WTC11 (cell line): ENCODE measurements at regions not wholly inside any gene's neighbourhood (a gene's known extent, or its start where the extent isn't known, plus 50 kb on each side); places are given as distances from the start of the nearest gene placed in this dataset.

ENCODE experiments used
- ATAC-seq: fragments of 200-7000 bp; cut with Tn5 transposase; 2 replicates; pipeline ENCODE4 v1.10.0; 2021; ENCODE audit warnings: mild to moderate bottlenecking, moderate library complexity
- CTCF ChIA-PET: fragments of 300-600 bp; sonication (Branson Sonifier 250); formaldehyde crosslinking; loops from one replicate; lab custom pipeline; 2021; ENCODE audit warnings: antibody characterized with exemption; lab: Charles Lee
- POLR2A ChIA-PET: fragments of 350-600 bp; sonication (Branson Sonifier 250); formaldehyde crosslinking; loops from one replicate; lab custom pipeline; 2021; ENCODE audit warnings: antibody characterized with exemption; lab: Charles Lee
- DNase-seq: peaks from one replicate; pipeline ENCODE4 v3.0.0; 2021; ENCODE audit warnings: low spot score
- H3K27ac Mint-ChIP-seq: 2 replicates; pipeline ENCODE4 v1.8.0; 2021; ENCODE audit warnings: mixed read lengths
- H3K27me3 Mint-ChIP-seq: 2 replicates; pipeline ENCODE4 v1.8.0; 2021; ENCODE audit warnings: low read depth, mild to moderate bottlenecking, moderate library complexity, mixed read lengths
- H3K36me3 Mint-ChIP-seq: 2 replicates; pipeline ENCODE4 v1.8.0; 2021; ENCODE audit warnings: mixed read lengths
- H3K4me1 Mint-ChIP-seq: 2 replicates; pipeline ENCODE4 v1.8.0; 2022; ENCODE audit warnings: mixed read lengths
- H3K4me3 Mint-ChIP-seq: 2 replicates; pipeline ENCODE4 v1.8.0; 2021; ENCODE audit warnings: mild to moderate bottlenecking, moderate library complexity, mixed read lengths
- H3K9me3 Mint-ChIP-seq: 2 replicates; pipeline ENCODE4 v1.8.0; 2021; ENCODE audit warnings: mixed read lengths
- ESRRA ChIP-seq: sonication (generic); formaldehyde crosslinking; IDR thresholded peaks from 2 replicates; pipeline ENCODE4 v1.8.1; 2022; ENCODE audit warnings: mild to moderate bottlenecking, missing genetic modification reagents, borderline replicate concordance
- FOXP1 ChIP-seq: sonication (generic); formaldehyde crosslinking; IDR thresholded peaks from 2 replicates; pipeline ENCODE4 v1.8.0; 2022; ENCODE audit warnings: missing genetic modification reagents, mild to moderate bottlenecking, moderate library complexity, borderline replicate concordance
- GRHL2 ChIP-seq: fragments of 250-450 bp; sonication (Bioruptor Pico); IDR thresholded peaks from 2 replicates; pipeline ENCODE4 v1.8.0; 2022; ENCODE audit warnings: mild to moderate bottlenecking, moderate library complexity; ENCODE audit not compliant: insufficient replicate concordance, severe bottlenecking
- HMGA2 ChIP-seq: fragments of 250-450 bp; sonication (Bioruptor Pico); IDR thresholded peaks from 2 replicates; pipeline ENCODE4 v1.4.0; 2021; ENCODE audit warnings: mild to moderate bottlenecking, moderate library complexity
- NFE2L1 ChIP-seq: sonication (generic); formaldehyde crosslinking; IDR thresholded peaks from 2 replicates; pipeline ENCODE4 v1.8.1; 2023; ENCODE audit warnings: missing genetic modification reagents
- NR1H2 ChIP-seq: sonication (generic); formaldehyde crosslinking; IDR thresholded peaks from 2 replicates; pipeline ENCODE4 v1.9.0; 2021; ENCODE audit warnings: mild to moderate bottlenecking, moderate library complexity, missing genetic modification reagents
- SMAD4 ChIP-seq: sonication (generic); formaldehyde crosslinking; IDR thresholded peaks from 2 replicates; pipeline ENCODE4 v1.8.0; 2022; ENCODE audit warnings: mild to moderate bottlenecking, missing genetic modification reagents
- TP53 ChIP-seq: sonication (generic); formaldehyde crosslinking; IDR thresholded peaks from 2 replicates; pipeline ENCODE4 v1.8.1; 2023; ENCODE audit warnings: mild to moderate bottlenecking, missing genetic modification reagents
- ZNF138 ChIP-seq: sonication (generic); formaldehyde crosslinking; conservative IDR thresholded peaks from 2 replicates; pipeline ENCODE4 v1.8.1; 2022; ENCODE audit warnings: mild to moderate bottlenecking, moderate library complexity, missing genetic modification reagents
- ZNF396 ChIP-seq: fragments of 250-450 bp; sonication (Bioruptor Pico); IDR thresholded peaks from 2 replicates; pipeline ENCODE4 v1.8.0; 2021; ENCODE audit warnings: mild to moderate bottlenecking, moderate library complexity, borderline replicate concordance
- TF ChIP-seq, protein P1 (sequence below): fragments of 250-450 bp; sonication (Bioruptor Pico); IDR thresholded peaks from 2 replicates; pipeline ENCODE4 v1.9.0; 2021; ENCODE audit warnings: mild to moderate bottlenecking
- TF ChIP-seq, protein P2 (sequence below): fragments of 250-450 bp; sonication (Bioruptor Pico); IDR thresholded peaks from 2 replicates; pipeline ENCODE4 v1.8.0; 2021; ENCODE audit warnings: mild to moderate bottlenecking
- TF ChIP-seq, protein P3 (sequence below): fragments of 200-600 bp; IDR thresholded peaks from 2 replicates; pipeline ENCODE4 v1.8.0; 2022; ENCODE audit warnings: antibody characterized with exemption
- TF ChIP-seq, protein P4 (sequence below): sonication (generic); formaldehyde crosslinking; IDR thresholded peaks from 2 replicates; pipeline ENCODE4 v1.8.1; 2022; ENCODE audit warnings: mild to moderate bottlenecking, missing genetic modification reagents, moderate library complexity, borderline replicate concordance
- TF ChIP-seq, protein P5 (sequence below): fragments of 250-450 bp; sonication (Bioruptor Pico); IDR thresholded peaks from 2 replicates; pipeline ENCODE4 v1.9.0; 2021; ENCODE audit warnings: moderate library complexity, mild to moderate bottlenecking, inconsistent platforms, borderline replicate concordance
- TF ChIP-seq, protein P6 (sequence below): sonication (generic); formaldehyde crosslinking; IDR thresholded peaks from 2 replicates; pipeline ENCODE4 v1.8.0; 2022; ENCODE audit warnings: mild to moderate bottlenecking, missing genetic modification reagents
- TF ChIP-seq, protein P7 (sequence below): fragments of 250-450 bp; sonication (Bioruptor Pico); IDR thresholded peaks from 2 replicates; pipeline ENCODE4 v2.1.2; 2022; ENCODE audit warnings: mild to moderate bottlenecking, moderate library complexity
- TF ChIP-seq, protein P8 (sequence below): sonication (generic); formaldehyde crosslinking; conservative IDR thresholded peaks from 2 replicates; pipeline ENCODE4 v1.8.1; 2022; ENCODE audit warnings: mild to moderate bottlenecking, missing genetic modification reagents
- TF ChIP-seq, protein P9 (sequence below): sonication (generic); formaldehyde crosslinking; conservative IDR thresholded peaks from 2 replicates; pipeline ENCODE4 v1.8.1; 2023; ENCODE audit warnings: mild to moderate bottlenecking, low read depth, missing genetic modification reagents, moderate library complexity

DNA sequence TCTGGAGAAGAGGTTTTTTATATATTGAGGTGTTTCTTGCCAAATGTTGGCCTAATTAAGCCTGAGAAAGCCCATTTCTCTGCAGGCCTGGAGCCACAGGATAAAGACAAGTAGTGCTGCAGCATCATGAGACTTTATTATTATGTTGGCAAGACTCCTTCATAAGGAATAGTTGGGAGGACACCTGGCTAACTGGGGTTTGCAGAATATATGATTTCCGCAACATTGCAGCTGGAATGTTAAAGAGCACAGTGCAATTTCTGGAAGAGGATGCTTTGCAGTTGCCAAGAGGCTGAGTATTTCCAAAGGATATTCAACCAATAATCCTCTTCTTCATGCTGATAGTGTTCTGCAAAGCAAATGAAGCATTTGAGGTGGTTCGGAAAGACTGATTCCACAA, 1512.8 kb upstream of the LRRTM3 start (continued):
- TF ChIP-seq, protein P1, sequence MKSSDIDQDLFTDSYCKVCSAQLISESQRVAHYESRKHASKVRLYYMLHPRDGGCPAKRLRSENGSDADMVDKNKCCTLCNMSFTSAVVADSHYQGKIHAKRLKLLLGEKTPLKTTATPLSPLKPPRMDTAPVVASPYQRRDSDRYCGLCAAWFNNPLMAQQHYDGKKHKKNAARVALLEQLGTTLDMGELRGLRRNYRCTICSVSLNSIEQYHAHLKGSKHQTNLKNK (CRISPR knock-in tag) = no peak
- TF ChIP-seq, all 79 proteins: peak for 0

DNA sequence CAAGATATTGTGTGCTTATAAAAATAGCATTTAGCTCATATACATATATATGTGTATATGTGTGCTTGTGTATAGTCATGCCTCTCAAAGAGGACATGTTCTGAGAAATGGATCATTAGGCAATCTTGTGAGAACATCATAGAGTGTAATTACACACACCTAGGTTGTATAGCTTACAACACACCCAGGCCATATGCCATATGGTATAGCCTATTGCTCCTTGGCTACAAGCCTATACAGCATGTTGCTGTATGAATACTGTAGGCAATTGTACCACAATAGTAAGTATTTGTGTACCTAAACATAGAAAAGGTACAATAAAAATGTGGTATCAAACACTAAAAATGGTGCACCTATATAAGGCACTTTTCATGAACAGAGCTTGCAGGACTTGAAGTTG, 1510.5 kb upstream of the LRRTM3 start:
- ChIA-PET CTCF (no interaction called here), POLR2A (no interaction called here)
- H3K4me3 Mint-ChIP-seq = no peak overlapping the region
- no peak for DNase-seq
- H3K9me3 Mint-ChIP-seq = peaks cover 74% of the 10 kb centered on the region
- no peak for TF ChIP-seq NR1H2 (CRISPR knock-in tag)
- no peak for TF ChIP-seq HMGA2 (CRISPR knock-in tag)
- no peak for TF ChIP-seq ZNF138 (CRISPR knock-in tag)
- TF ChIP-seq, protein P2, sequence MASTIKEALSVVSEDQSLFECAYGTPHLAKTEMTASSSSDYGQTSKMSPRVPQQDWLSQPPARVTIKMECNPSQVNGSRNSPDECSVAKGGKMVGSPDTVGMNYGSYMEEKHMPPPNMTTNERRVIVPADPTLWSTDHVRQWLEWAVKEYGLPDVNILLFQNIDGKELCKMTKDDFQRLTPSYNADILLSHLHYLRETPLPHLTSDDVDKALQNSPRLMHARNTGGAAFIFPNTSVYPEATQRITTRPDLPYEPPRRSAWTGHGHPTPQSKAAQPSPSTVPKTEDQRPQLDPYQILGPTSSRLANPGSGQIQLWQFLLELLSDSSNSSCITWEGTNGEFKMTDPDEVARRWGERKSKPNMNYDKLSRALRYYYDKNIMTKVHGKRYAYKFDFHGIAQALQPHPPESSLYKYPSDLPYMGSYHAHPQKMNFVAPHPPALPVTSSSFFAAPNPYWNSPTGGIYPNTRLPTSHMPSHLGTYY (CRISPR knock-in tag) = no peak
- TF ChIP-seq, protein P3, sequence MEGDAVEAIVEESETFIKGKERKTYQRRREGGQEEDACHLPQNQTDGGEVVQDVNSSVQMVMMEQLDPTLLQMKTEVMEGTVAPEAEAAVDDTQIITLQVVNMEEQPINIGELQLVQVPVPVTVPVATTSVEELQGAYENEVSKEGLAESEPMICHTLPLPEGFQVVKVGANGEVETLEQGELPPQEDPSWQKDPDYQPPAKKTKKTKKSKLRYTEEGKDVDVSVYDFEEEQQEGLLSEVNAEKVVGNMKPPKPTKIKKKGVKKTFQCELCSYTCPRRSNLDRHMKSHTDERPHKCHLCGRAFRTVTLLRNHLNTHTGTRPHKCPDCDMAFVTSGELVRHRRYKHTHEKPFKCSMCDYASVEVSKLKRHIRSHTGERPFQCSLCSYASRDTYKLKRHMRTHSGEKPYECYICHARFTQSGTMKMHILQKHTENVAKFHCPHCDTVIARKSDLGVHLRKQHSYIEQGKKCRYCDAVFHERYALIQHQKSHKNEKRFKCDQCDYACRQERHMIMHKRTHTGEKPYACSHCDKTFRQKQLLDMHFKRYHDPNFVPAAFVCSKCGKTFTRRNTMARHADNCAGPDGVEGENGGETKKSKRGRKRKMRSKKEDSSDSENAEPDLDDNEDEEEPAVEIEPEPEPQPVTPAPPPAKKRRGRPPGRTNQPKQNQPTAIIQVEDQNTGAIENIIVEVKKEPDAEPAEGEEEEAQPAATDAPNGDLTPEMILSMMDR = no peak
- TF ChIP-seq NFE2L1 (CRISPR knock-in tag) = no peak
- TF ChIP-seq, protein P4, sequence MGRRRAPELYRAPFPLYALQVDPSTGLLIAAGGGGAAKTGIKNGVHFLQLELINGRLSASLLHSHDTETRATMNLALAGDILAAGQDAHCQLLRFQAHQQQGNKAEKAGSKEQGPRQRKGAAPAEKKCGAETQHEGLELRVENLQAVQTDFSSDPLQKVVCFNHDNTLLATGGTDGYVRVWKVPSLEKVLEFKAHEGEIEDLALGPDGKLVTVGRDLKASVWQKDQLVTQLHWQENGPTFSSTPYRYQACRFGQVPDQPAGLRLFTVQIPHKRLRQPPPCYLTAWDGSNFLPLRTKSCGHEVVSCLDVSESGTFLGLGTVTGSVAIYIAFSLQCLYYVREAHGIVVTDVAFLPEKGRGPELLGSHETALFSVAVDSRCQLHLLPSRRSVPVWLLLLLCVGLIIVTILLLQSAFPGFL = no peak
- TF ChIP-seq, protein P1 (CRISPR knock-in tag) = no peak
- no peak for TF ChIP-seq ESRRA (CRISPR knock-in tag)
- TF ChIP-seq, protein P5, sequence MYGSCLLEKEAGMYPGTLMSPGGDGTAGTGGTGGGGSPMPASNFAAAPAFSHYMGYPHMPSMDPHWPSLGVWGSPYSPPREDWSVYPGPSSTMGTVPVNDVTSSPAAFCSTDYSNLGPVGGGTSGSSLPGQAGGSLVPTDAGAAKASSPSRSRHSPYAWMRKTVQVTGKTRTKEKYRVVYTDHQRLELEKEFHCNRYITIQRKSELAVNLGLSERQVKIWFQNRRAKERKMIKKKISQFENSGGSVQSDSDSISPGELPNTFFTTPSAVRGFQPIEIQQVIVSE (CRISPR knock-in tag) = no peak
- TF ChIP-seq, protein P6, sequence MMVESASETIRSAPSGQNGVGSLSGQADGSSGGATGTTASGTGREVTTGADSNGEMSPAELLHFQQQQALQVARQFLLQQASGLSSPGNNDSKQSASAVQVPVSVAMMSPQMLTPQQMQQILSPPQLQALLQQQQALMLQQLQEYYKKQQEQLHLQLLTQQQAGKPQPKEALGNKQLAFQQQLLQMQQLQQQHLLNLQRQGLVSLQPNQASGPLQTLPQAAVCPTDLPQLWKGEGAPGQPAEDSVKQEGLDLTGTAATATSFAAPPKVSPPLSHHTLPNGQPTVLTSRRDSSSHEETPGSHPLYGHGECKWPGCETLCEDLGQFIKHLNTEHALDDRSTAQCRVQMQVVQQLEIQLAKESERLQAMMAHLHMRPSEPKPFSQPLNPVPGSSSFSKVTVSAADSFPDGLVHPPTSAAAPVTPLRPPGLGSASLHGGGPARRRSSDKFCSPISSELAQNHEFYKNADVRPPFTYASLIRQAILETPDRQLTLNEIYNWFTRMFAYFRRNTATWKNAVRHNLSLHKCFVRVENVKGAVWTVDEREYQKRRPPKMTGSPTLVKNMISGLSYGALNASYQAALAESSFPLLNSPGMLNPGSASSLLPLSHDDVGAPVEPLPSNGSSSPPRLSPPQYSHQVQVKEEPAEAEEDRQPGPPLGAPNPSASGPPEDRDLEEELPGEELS (CRISPR knock-in tag) = no peak
- TF ChIP-seq SMAD4 (CRISPR knock-in tag) = no peak
- no peak for TF ChIP-seq GRHL2 (CRISPR knock-in tag)
- TF ChIP-seq, all 79 proteins: peak for 0
- Mint-ChIP-seq H3K27ac (no peak overlapping the region), H3K4me1 (no peaks in the 10 kb centered on the region), H3K27me3 (no peaks in the 10 kb centered on the region; the same call in 1 of the 2 replicates), H3K36me3 (peaks cover 35% of the 10 kb centered on the region)
- ATAC-seq = no peak

DNA sequence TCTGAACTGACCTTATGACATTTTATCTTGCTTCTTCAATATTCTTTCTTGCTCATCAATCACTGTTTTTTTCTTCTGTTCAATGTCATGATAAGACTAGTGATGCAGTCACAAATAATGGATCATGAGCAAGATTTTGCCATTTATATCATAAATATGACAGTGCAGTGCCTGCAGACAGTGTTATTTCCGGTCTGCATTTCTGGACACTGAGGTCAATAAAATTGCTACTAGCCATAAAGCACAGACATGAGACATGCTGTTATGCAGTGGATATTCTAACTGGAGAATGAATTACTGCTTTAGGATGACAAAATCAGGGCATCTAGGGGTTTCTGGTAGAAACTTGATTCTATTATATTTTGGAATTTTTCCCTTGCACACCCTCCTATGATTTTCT, 1509.7 kb upstream of the LRRTM3 start:
- no peaks in the 10 kb centered on the region; the same call in 1 of the 2 replicates for H3K27me3 Mint-ChIP-seq
- no peaks in the 10 kb centered on the region for H3K4me1 Mint-ChIP-seq
- H3K9me3 Mint-ChIP-seq = peaks cover 69% of the 10 kb centered on the region
- ChIA-PET POLR2A (no interaction called here), CTCF (no interaction called here)
- DNase-seq (no peak), ATAC-seq (no peak)
- no peak overlapping the region for H3K4me3 Mint-ChIP-seq
- H3K27ac Mint-ChIP-seq = no peak overlapping the region
- H3K36me3 Mint-ChIP-seq = peaks cover 35% of the 10 kb centered on the region
- TF ChIP-seq, protein P7, sequence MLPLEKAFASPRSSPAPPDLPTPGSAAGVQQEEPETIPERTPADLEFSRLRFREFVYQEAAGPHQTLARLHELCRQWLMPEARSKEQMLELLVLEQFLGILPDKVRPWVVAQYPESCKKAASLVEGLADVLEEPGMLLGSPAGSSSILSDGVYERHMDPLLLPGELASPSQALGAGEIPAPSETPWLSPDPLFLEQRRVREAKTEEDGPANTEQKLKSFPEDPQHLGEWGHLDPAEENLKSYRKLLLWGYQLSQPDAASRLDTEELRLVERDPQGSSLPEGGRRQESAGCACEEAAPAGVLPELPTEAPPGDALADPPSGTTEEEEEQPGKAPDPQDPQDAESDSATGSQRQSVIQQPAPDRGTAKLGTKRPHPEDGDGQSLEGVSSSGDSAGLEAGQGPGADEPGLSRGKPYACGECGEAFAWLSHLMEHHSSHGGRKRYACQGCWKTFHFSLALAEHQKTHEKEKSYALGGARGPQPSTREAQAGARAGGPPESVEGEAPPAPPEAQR (CRISPR knock-in tag) = no peak
- TF ChIP-seq, protein P8, sequence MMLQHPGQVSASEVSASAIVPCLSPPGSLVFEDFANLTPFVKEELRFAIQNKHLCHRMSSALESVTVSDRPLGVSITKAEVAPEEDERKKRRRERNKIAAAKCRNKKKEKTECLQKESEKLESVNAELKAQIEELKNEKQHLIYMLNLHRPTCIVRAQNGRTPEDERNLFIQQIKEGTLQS = no peak
- TF ChIP-seq TP53 (CRISPR knock-in tag) (no peak), FOXP1 (CRISPR knock-in tag) (no peak), ZNF396 (no peak)
- TF ChIP-seq, protein P9, sequence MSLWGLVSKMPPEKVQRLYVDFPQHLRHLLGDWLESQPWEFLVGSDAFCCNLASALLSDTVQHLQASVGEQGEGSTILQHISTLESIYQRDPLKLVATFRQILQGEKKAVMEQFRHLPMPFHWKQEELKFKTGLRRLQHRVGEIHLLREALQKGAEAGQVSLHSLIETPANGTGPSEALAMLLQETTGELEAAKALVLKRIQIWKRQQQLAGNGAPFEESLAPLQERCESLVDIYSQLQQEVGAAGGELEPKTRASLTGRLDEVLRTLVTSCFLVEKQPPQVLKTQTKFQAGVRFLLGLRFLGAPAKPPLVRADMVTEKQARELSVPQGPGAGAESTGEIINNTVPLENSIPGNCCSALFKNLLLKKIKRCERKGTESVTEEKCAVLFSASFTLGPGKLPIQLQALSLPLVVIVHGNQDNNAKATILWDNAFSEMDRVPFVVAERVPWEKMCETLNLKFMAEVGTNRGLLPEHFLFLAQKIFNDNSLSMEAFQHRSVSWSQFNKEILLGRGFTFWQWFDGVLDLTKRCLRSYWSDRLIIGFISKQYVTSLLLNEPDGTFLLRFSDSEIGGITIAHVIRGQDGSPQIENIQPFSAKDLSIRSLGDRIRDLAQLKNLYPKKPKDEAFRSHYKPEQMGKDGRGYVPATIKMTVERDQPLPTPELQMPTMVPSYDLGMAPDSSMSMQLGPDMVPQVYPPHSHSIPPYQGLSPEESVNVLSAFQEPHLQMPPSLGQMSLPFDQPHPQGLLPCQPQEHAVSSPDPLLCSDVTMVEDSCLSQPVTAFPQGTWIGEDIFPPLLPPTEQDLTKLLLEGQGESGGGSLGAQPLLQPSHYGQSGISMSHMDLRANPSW (CRISPR knock-in tag) = no peak
